K562 (cell line): ENCODE measurements at regions not wholly inside any gene's neighbourhood (a gene's known extent, or its start where the extent isn't known, plus 50 kb on each side); places are given as distances from the start of the nearest gene placed in this dataset.

Experiments used
- CGGBP1 ChIP-seq: fragments of 250-450 bp; sonication (Bioruptor Pico); IDR thresholded peaks from 2 replicates; pipeline ENCODE4 v1.9.0; 2021; ENCODE audit warnings: mild to moderate bottlenecking
- CREB3L1 ChIP-seq: fragments of 450-650 bp; IDR thresholded peaks from 2 replicates; pipeline ENCODE4 v1.6.1; 2014; ENCODE audit warnings: low read depth, mild to moderate bottlenecking, moderate library complexity, borderline replicate concordance
- CREB5 ChIP-seq: fragments of 250-450 bp; sonication (Bioruptor Pico); IDR thresholded peaks from 2 replicates; pipeline ENCODE4 v1.5.0; 2020; ENCODE audit warnings: mild to moderate bottlenecking
- FOS ChIP-seq: IDR thresholded peaks from 3 replicates; pipeline ENCODE4 v1.6.1; 2011; ENCODE audit not compliant: insufficient read length; ENCODE audit errors: extremely low read depth
- MAFG ChIP-seq: fragments of 450-650 bp; conservative IDR thresholded peaks from 2 replicates; pipeline ENCODE4 v1.6.1; 2016; ENCODE audit warnings: missing genetic modification characterization, missing compliant biosample characterization
- MNT ChIP-seq, 2 experiments: fragments of 450-650 bp; conservative IDR thresholded peaks; 2 replicates each; pipeline ENCODE4 v1.6.1; 2017; ENCODE audit warnings: mild to moderate bottlenecking in 2 of 2, moderate library complexity in 2 of 2
- MXI1 ChIP-seq: IDR thresholded peaks from 2 replicates; pipeline ENCODE4 v1.6.1; 2011; ENCODE audit warnings: low read depth, mild to moderate bottlenecking, improper control_type of control experiment, low read length
- RBFOX2 ChIP-seq: fragments of 200-400 bp; formaldehyde crosslinking; IDR thresholded peaks from 2 replicates; pipeline ENCODE4 v1.6.1; 2017; ENCODE audit warnings: low read depth, mild to moderate bottlenecking, low read length, moderate library complexity
- SPI1 ChIP-seq: IDR thresholded peaks from 2 replicates; pipeline ENCODE4 v1.6.1; 2011; ENCODE audit warnings: low read depth, low read length, control low read depth, borderline replicate concordance
- STAG1 ChIP-seq: sonication (generic); formaldehyde crosslinking; IDR thresholded peaks from 2 replicates; pipeline ENCODE4 v1.5.0; 2020; ENCODE audit warnings: missing genetic modification reagents, borderline replicate concordance
- TAF1 ChIP-seq: IDR thresholded peaks from 2 replicates; pipeline ENCODE4 v1.6.1; 2011; ENCODE audit warnings: mild to moderate bottlenecking, low read length, moderate library complexity; ENCODE audit not compliant: insufficient read depth, control insufficient read depth, severe bottlenecking; ENCODE audit errors: extremely low read depth
- TAF9B ChIP-seq: fragments of 450-650 bp; IDR thresholded peaks from 2 replicates; pipeline ENCODE4 v1.6.1; 2018; ENCODE audit warnings: mild to moderate bottlenecking; ENCODE audit not compliant: partially characterized antibody
- ZC3H11A ChIP-seq: IDR thresholded peaks from 2 replicates; pipeline ENCODE4 v1.6.1; 2012; ENCODE audit warnings: low read depth, low read length, improper control_type of control experiment
- ZNF316 ChIP-seq: fragments of 450-650 bp; IDR thresholded peaks from 2 replicates; pipeline ENCODE4 v1.6.1; 2016
- ZNF436 ChIP-seq: fragments of 250-450, 450-650 bp; sonication (Bioruptor Pico); formaldehyde crosslinking; IDR thresholded peaks from 2 replicates; pipeline ENCODE4 v1.7.0; 2020; ENCODE audit warnings: mild to moderate bottlenecking

- TF ChIP-seq MNT (conservative IDR thresholded peaks at IDR 0.05) (peak in 1 of 2 experiments; percentile 34; a peak in 1 of 4 replicates), CREB3L1 (no peak), ZNF316 (peak; percentile 73), TAF9B (peak; percentile 29), MAFG (tag) (peak; percentile 78), MXI1 (no peak), STAG1 (no peak), RBFOX2 (0 out of 2 replicates have a peak, but pooled peaks have one; percentile 34), ZC3H11A (no peak), ZNF436 (CRISPR knock-in tag) (no peak), FOS (no peak), CREB5 (no peak), TAF1 (no peak), SPI1 (0 out of 2 replicates have a peak, but pooled peaks have one; percentile 7), CGGBP1 (no peak)
Measured at GRCh38 chr21:23887725-23888306, 1719.5 kb downstream of the MRPL39 start (continued).
